SK-N-SH (cell line): ENCODE measurements at regions not wholly inside any gene's neighbourhood (a gene's known extent, or its start where the extent isn't known, plus 50 kb on each side); places are given as distances from the start of the nearest gene placed in this dataset.

ENCODE experiments used
- CTCF ChIP-seq: fragments of 200-600 bp; sonication (generic); IDR thresholded peaks from 2 replicates; pipeline ENCODE4 v1.6.1; 2017; ENCODE audit warnings: antibody characterized with exemption, mild to moderate bottlenecking, moderate library complexity
- ELF1 ChIP-seq: IDR thresholded peaks from 2 replicates; pipeline ENCODE4 v1.4.0; 2012
- EP300 ChIP-seq, 2 experiments: IDR thresholded peaks; 2 replicates each; pipeline versions ENCODE4 v1.4.0 to v1.6.1; 2012; ENCODE audit warnings: borderline replicate concordance in 1 of 2, low read depth in 1 of 2, low read length in 1 of 2
- EZH2phosphoT487 ChIP-seq: fragments of 200-600 bp; sonication (generic); IDR thresholded peaks from 2 replicates; pipeline ENCODE4 v1.6.1; 2017; ENCODE audit warnings: low read depth, mixed run types, mild to moderate bottlenecking, antibody characterized with exemption, moderate library complexity, borderline replicate concordance
- FOXJ3 ChIP-seq: sonication (generic); formaldehyde crosslinking; IDR thresholded peaks from 2 replicates; pipeline ENCODE4 v1.5.1; 2020; ENCODE audit warnings: mild to moderate bottlenecking, missing genetic modification reagents
- POLR2AphosphoS5 ChIP-seq: IDR thresholded peaks from 2 replicates; pipeline ENCODE4 v1.6.1; 2012; ENCODE audit warnings: low read depth, low read length
- RAD21 ChIP-seq: IDR thresholded peaks from 2 replicates; pipeline ENCODE4 v1.6.1; 2012; ENCODE audit warnings: mild to moderate bottlenecking, low read length
- RFX5 ChIP-seq: IDR thresholded peaks from 2 replicates; pipeline ENCODE4 v1.6.1; 2012; ENCODE audit warnings: mild to moderate bottlenecking, improper control_type of control experiment, low read length
- SIN3A ChIP-seq: IDR thresholded peaks from 2 replicates; pipeline ENCODE4 v1.6.1; 2012; ENCODE audit warnings: low read depth, mild to moderate bottlenecking, low read length, moderate library complexity, borderline replicate concordance
- TAF1 ChIP-seq: IDR thresholded peaks from 2 replicates; pipeline ENCODE4 v1.6.1; 2012; ENCODE audit warnings: low read depth, mild to moderate bottlenecking, low read length, moderate library complexity, borderline replicate concordance
- USF1 ChIP-seq: IDR thresholded peaks from 2 replicates; pipeline ENCODE4 v1.4.0; 2012; ENCODE audit warnings: low read depth, borderline replicate concordance
- USF2 ChIP-seq: fragments of 150-350 bp; IDR thresholded peaks from 2 replicates; pipeline ENCODE4 v1.6.1; 2017; ENCODE audit warnings: antibody characterized with exemption, low read length, low read depth, borderline replicate concordance
- YY1 ChIP-seq: IDR thresholded peaks from 2 replicates; pipeline ENCODE4 v1.4.0; 2012; ENCODE audit warnings: low read depth, mild to moderate bottlenecking

- TF ChIP-seq POLR2AphosphoS5 (no peak), CTCF (no peak), FOXJ3 (CRISPR knock-in tag) (no peak), EZH2phosphoT487 (no peak), RAD21 (no peak), SIN3A (no peak), EP300 (IDR thresholded peaks at IDR 0.05; ENCODE audit: borderline replicate concordance in 1 of 2, low read depth in 1 of 2, low read length in 1 of 2) (no peak), ELF1 (no peak), TAF1 (no peak), USF1 (no peak), YY1 (no peak), USF2 (no peak), RFX5 (no peak)
Measured at GRCh38 chr2:52022006-52022405, 990.1 kb upstream of the NRXN1 start.
